DMS 273 treated with DMSO at 0.1 percent for 48 hours (cell line): ENCODE measurements at regions not wholly inside any gene's neighbourhood (a gene's known extent, or its start where the extent isn't known, plus 50 kb on each side); places are given as distances from the start of the nearest gene placed in this dataset.

Experiments used
- DNase-seq: peaks from one replicate; lab custom pipeline; 2025; lab: John Stamatoyannopoulos, UW

DNA sequence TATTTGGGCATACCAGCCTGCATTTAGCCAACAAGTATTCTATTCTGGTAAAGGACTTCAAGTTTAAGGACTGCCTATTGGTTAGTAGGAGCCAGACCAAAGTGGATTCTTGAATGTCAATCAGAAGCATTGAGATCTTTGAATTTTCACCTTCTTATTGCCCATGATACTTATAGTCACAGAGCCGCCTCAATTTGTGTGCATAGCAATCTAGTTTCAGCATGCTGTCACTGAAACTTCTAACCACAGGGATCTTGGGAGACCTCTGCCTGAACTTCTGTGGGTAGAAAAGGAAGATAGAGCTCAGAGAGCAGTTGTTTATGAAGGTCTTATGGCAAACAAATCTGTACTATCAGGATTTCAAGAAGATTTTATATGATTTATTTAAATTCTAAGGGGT, 501.4 kb upstream of the USP24 start:
- DNase-seq: no peak

- DNase-seq: no peak
Measured at GRCh38 chr1:55716151-55716550, 501.0 kb upstream of the USP24 start.

DNA sequence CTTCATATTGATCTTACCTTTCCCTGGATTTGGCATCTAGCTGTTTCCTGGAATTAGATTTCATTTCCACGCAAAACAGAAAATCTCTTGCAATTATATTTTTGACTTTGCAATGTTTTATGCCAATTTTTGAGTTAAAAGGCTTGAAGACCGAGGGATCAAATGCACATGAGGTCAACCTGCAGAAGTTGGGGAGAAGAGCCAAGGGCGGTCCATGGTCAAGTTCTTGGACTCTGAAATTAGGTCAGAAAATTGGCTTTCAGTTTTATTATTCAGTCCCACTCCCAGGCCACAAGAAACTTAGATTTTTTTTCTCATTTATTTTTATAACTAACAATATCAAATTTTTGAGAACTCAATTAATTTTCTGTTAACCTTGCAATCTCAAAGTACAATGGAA, 499.1 kb upstream of the USP24 start:
- no peak for DNase-seq

GRCh38 chr1:55713516-55713915, 498.4 kb upstream of the USP24 start:
- DNase-seq: no peak

- DNase-seq: no peak
Measured at GRCh38 chr1:55712148-55712547, 497.0 kb upstream of the USP24 start.

DNA sequence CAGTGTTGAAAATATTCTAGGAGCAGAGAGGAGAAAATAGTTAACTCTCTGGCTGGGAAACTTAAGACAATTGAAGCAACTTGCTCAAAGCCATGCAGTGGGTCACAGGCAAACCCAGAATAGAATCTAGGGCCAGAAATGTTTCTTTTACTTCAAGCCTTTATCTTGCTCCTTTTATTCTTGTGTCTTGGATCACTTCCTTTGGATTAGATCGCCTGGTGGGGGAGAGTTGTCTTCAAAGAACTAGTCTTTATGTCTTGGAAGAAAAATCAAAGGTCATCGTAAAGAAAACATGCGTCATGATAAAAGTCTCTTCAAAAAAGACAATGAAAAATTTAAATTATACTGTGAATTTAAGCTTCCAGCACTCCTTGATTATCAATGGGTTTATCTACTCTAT, 493.6 kb upstream of the USP24 start:
- no peak for DNase-seq

GRCh38 chr1:55707846-55708245, 492.7 kb upstream of the USP24 start:
- no peak for DNase-seq

DNA sequence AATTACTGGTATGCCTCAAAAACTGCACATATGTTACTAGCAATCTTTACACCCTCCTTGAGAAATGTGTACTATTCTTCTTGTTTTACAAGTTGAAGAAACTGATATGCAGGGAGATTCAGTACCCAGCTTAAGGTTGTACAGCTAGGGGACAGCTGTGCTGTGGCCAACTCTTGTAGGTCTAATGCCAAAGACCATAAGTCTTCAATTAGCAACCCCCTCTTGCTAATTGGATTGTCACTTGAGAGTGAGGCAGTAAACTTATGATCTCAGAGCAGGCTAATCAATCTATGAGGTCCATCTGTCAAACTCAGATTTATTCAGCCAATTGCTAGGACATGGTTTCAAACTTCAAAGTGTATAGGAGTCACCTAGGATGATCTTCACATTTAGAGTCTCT, 492.0 kb upstream of the USP24 start:
- DNase-seq: no peak

GRCh38 chr1:55706397-55706796, 491.2 kb upstream of the USP24 start:
- DNase-seq: no peak

- no peak for DNase-seq
Measured at GRCh38 chr1:55703726-55704363, 488.7 kb upstream of the USP24 start.

- DNase-seq: no peak
Measured at GRCh38 chr1:55702064-55702463, 486.9 kb upstream of the USP24 start.

GRCh38 chr1:55700359-55701130, 485.4 kb upstream of the USP24 start:
- no peak for DNase-seq

DNA sequence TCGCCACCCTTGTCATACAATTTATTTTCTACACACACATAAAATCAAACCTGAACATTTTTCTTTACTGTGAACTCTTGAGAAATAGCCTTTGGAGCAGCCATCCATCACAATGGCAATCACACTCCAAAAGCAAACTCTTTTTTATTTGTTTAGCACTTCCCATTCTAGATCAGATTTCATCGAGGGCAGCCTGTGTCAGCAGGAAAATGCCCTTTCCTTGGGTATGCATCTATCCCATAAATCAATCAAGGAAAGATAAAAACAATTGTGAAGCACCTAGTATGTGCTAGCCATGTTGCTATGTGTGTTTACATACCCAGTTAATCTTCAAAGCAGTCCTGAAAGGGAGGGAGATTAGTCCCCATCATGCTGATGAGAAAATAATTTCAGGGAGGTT, 484.1 kb upstream of the USP24 start:
- DNase-seq: no peak

DNA sequence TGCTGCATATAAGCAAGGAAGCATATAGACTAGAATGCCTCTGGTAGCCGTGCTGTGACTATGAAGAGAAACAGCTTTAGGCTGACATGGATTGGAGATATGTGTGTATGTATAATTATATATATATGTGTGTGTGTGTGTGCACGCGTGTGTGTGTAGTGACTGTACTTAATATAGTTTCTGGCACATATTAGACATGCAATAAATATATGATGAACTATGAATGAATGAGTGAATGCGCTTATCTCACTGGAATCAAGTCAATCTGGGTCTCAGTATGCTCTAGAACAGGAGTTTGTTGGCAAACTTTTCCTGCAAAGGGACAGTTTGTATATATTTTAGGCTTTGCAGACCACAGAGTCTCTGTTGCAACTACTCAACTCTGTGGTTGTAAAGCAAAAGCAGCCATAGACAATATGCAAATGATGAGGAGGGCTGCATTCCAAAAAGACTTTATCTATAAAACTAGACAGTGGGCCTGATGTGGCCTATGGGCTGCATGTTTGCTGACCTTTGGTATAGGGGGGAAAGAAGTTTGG, 482.9 kb upstream of the USP24 start:
- DNase-seq: no peak

DNA sequence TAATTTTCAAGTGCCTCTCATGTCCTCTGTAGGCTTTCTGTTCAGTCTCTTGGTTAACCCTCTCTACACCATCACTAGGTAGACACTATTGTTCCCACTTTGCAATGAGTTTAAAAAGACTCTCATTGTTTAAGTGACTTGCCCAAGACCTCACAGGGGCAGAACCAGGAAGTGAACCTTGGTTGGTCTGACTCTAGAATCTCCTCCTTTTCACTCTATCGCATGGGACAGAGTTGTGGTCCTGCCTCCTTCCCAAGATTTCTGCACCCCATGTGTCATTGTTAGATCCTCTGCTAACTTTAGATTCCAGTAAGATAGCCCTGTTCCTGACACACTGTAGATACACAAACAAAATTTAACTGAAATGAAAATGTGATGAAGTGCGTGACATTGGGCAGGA, 481.7 kb upstream of the USP24 start:
- DNase-seq: no peak

DNA sequence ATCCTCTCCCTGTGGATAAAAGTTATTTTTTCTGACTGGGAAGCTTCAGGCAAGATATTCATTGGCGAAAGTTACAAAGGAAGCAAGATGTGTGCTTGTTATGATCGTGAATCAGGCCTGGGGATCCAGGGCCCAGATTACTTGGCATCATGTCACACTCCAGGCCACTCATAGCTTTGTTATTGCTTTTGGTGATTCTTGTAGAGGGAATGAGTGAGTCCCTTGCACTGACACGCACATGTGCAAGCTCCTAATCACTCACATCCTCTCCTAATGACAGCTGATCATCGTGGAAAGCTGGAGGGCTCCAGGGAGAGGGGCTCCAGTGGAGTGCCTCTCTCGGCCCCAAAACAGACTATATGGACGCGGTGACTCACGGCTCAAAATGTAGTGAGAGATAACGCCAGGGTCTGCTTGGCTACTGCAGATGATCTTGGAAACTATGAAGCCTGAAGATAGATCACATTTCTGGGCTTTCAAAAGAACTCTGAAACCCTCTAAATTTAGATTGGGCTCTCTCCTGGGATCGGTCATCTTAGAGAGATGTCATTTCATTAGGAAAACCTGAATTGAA, 481.1 kb upstream of the USP24 start:
- no peak for DNase-seq

GRCh38 chr1:55695552-55695951, 480.4 kb upstream of the USP24 start:
- DNase-seq: no peak

DNA sequence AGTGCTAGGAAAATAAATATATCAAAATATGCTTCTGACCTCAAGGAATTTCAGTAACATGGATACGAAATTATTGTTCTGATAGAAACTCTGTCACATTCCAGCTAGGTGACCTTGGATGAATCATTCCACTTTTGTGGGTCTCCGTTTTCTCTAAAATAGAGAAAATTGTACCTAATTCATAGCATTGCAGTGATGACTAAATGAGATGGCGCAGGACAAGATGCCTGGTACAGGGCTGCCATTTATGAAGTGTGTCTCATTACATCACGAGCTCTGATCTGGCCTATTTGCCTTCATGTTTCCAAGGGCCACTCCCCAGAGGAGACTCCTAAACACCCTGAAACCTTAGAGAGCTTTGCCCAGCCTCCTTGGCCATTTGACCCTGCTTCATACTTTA, 480.0 kb upstream of the USP24 start:
- no peak for DNase-seq

GRCh38 chr1:55694310-55694801, 479.2 kb upstream of the USP24 start:
- DNase-seq: peak; percentile 47

DNA sequence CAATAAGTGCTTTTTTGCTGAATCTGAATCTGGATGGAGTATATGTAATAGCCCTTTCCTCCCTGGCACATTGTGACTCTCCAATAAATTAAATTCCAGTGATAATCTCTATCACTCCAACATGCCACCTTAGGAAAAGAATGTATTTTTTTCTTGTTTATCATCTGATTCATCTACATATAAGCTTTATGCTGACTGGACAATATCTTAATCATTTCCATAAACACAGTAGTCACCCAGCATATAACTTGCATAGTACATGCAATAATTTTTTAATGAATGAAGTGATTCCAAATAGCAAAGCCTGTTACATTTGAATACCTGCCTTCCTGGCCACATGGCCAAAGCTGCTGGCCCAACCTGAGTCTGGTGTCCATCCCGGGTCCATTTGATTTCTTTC, 477.6 kb upstream of the USP24 start:
- no peak for DNase-seq

- DNase-seq: no peak
Measured at GRCh38 chr1:55690366-55690765, 475.2 kb upstream of the USP24 start.

DNA sequence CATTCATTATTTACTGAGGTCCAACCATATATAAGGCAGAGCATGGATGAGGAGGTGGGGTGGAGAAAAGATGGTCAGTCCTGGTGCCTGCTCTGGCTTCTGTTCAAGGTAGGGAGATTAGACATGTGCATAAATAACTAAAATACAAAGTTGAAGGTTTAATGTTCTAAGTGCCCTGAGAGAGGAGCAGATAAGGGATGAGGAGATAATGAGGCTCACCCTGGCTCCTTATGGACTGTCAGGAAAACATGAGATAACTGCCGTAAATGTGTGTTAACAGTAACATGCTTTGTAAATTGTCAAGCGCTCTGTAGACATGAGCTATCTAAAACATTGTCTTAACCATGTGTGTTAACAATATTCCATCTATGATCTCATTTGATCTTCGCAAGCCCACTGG, 474.6 kb upstream of the USP24 start:
- DNase-seq: no peak

GRCh38 chr1:55685560-55685959, 470.4 kb upstream of the USP24 start:
- DNase-seq: no peak
